HepG2 (cell line): ENCODE measurements at regions not wholly inside any gene's neighbourhood (a gene's known extent, or its start where the extent isn't known, plus 50 kb on each side); places are given as distances from the start of the nearest gene placed in this dataset.

ENCODE experiments used
- ATAC-seq: fragments of 200-7000 bp; cut with Tn5 transposase; 3 replicates; pipeline ENCODE4 v1.9.1; 2020; ENCODE audit warnings: mild to moderate bottlenecking, moderate library complexity
- BruUV-seq: library from RNA; stranded (reverse); fragments of 400-500 nt; replicated peaks from 2 replicates; lab custom pipeline; 2021; lab: Mats Ljungman, UMichigan
- CTCF ChIA-PET: fragments of 300-600 bp; formaldehyde crosslinking; extraction: SDS; loops from one replicate; lab custom pipeline; 2021; ENCODE audit warnings: low total read pairs, inconsistent platforms, low intra/inter-chr PET ratio; lab: Yijun Ruan, JAX
- POLR2A ChIA-PET: fragments of 350-600 bp; sonication (Branson Sonifier 250); formaldehyde crosslinking; loops from one replicate; lab custom pipeline; 2020; ENCODE audit warnings: antibody characterized with exemption, inconsistent platforms; lab: Yijun Ruan, JAX
- DNase-seq: peaks from one replicate; pipeline ENCODE4 v3.0.0-alpha.2; 2015; ENCODE audit warnings: low spot score
- FAIRE-seq: peaks from 3 replicates; lab custom pipeline; 2011; peaks lifted over from hg19 to GRCh38; lab: Jason Lieb, UNC
- H2AFZ ChIP-seq: one replicate; pipeline ENCODE4 v1.6.1; 2011; ENCODE audit warnings: low read length, inconsistent platforms
- H3K27ac ChIP-seq: fragments of 300-600 bp; 3 replicates; pipeline ENCODE4 v1.8.0; 2011; ENCODE audit warnings: mixed run types, mild to moderate bottlenecking, mixed read lengths, low read length, inconsistent platforms; ENCODE audit not compliant: insufficient read depth; ENCODE audit errors: extremely low read length
- H3K27me3 ChIP-seq, 2 experiments: fragments of 200-600 bp in 1 of 2; 2 replicates in 1 of 2; 3 replicates in 1 of 2; pipeline versions ENCODE4 v1.6.0 to v1.8.0; 2011; ENCODE audit warnings: low read length in 2 of 2, mild to moderate bottlenecking in 2 of 2, moderate library complexity in 2 of 2, inconsistent platforms in 1 of 2; ENCODE audit not compliant: insufficient read depth in 2 of 2, control insufficient read depth in 1 of 2
- H3K36me3 ChIP-seq, 2 experiments: fragments of 200-600 bp in 1 of 2; replicated peaks in 1 of 2; 2 replicates in 1 of 2; 3 replicates in 1 of 2; pipeline versions ENCODE4 v1.5.1 to v1.8.0; 2011; ENCODE audit warnings: low read length in 2 of 2, inconsistent platforms in 1 of 2; ENCODE audit not compliant: insufficient read depth in 2 of 2, control insufficient read depth in 1 of 2
- H3K4me1 ChIP-seq: 2 replicates; pipeline ENCODE4 v1.5.1; 2012; ENCODE audit warnings: low read length, inconsistent platforms; ENCODE audit not compliant: insufficient read depth
- H3K4me2 ChIP-seq: 2 replicates; pipeline ENCODE4 v1.6.0; 2011; ENCODE audit warnings: low read depth, low read length, inconsistent platforms
- H3K4me3 ChIP-seq, 3 experiments: fragments of 200-600 bp in 1 of 3; sonication (generic), shearing (Covaris generic) in 1 of 3; replicated peaks in 1 of 3; 2 replicates each; pipeline ENCODE4 v1.5.1; 2011 to 2016; ENCODE audit warnings: low read length in 3 of 3, inconsistent platforms in 2 of 3, low read depth in 2 of 3, mild to moderate bottlenecking in 2 of 3, control low read depth in 1 of 3, mixed read lengths in 1 of 3; ENCODE audit not compliant: insufficient read depth in 1 of 3
- H3K79me2 ChIP-seq: one replicate; pipeline ENCODE4 v1.6.1; 2011; ENCODE audit warnings: low read length, inconsistent platforms; ENCODE audit not compliant: insufficient read depth
- H3K9ac ChIP-seq: 2 replicates; pipeline ENCODE4 v1.6.0; 2011; ENCODE audit warnings: mild to moderate bottlenecking, low read depth, low read length, inconsistent platforms; ENCODE audit not compliant: insufficient read depth
- H3K9me3 ChIP-seq: 2 replicates; pipeline ENCODE4 v1.5.1; 2012; ENCODE audit warnings: mild to moderate bottlenecking, low read length
- H4K20me1 ChIP-seq: 2 replicates; pipeline ENCODE4 v1.6.0; 2011; ENCODE audit warnings: inconsistent platforms, mild to moderate bottlenecking, low read length, moderate library complexity; ENCODE audit not compliant: insufficient read depth
- AGO1 ChIP-seq: fragments of 200-400 bp; formaldehyde crosslinking; IDR thresholded peaks from 2 replicates; pipeline ENCODE4 v1.6.1; 2017; ENCODE audit warnings: mild to moderate bottlenecking, low read depth, low read length, moderate library complexity; ENCODE audit not compliant: poor library complexity, severe bottlenecking
- ATAD3A ChIP-seq: sonication (generic); formaldehyde crosslinking; IDR thresholded peaks from 2 replicates; pipeline ENCODE4 v1.4.0; 2020; ENCODE audit warnings: missing genetic modification reagents
- CBX5 ChIP-seq: sonication (generic); formaldehyde crosslinking; IDR thresholded peaks from 2 replicates; pipeline ENCODE4 v1.4.0; 2020; ENCODE audit warnings: missing genetic modification reagents, borderline replicate concordance
- CTCF ChIP-seq: sonication (generic); formaldehyde crosslinking; IDR thresholded peaks from 2 replicates; pipeline ENCODE4 v1.5.0; 2020; ENCODE audit warnings: mild to moderate bottlenecking, missing genetic modification reagents, moderate library complexity
- MEF2D ChIP-seq: sonication (generic); formaldehyde crosslinking; IDR thresholded peaks from 2 replicates; pipeline ENCODE4 v1.5.1; 2020; ENCODE audit warnings: mild to moderate bottlenecking, missing genetic modification reagents
- MTF2 ChIP-seq: sonication (generic); formaldehyde crosslinking; IDR thresholded peaks from 2 replicates; pipeline ENCODE4 v1.5.0; 2020; ENCODE audit warnings: missing genetic modification reagents, borderline replicate concordance
- RERE ChIP-seq: IDR thresholded peaks from 2 replicates; pipeline ENCODE4 v1.6.1; 2016; ENCODE audit warnings: low read depth, missing genetic modification reagents, missing compliant biosample characterization
- TARDBP ChIP-seq: sonication (generic); formaldehyde crosslinking; IDR thresholded peaks from 2 replicates; pipeline ENCODE4 v1.8.0; 2022; ENCODE audit warnings: mild to moderate bottlenecking, missing genetic modification reagents
- TFAP4 ChIP-seq: sonication (generic); IDR thresholded peaks from 2 replicates; pipeline ENCODE4 v1.6.1; 2016; ENCODE audit warnings: low read depth, borderline replicate concordance
- ZGPAT ChIP-seq: IDR thresholded peaks from 2 replicates; pipeline ENCODE4 v1.6.1; 2016; ENCODE audit warnings: mild to moderate bottlenecking
- ZNF768 ChIP-seq: sonication (generic); formaldehyde crosslinking; IDR thresholded peaks from 2 replicates; pipeline ENCODE4 v1.4.0; 2020; ENCODE audit warnings: missing genetic modification reagents
- ZNF773 ChIP-seq: sonication (generic); formaldehyde crosslinking; IDR thresholded peaks from 2 replicates; pipeline ENCODE4 v1.4.0; 2020; ENCODE audit warnings: missing genetic modification reagents, borderline replicate concordance
- ZNF776 ChIP-seq: sonication (generic); formaldehyde crosslinking; IDR thresholded peaks from 2 replicates; pipeline ENCODE4 v1.4.0; 2020; ENCODE audit warnings: mild to moderate bottlenecking, missing genetic modification reagents
- ZSCAN30 ChIP-seq: sonication (generic); formaldehyde crosslinking; IDR thresholded peaks from 2 replicates; pipeline ENCODE4 v1.5.0; 2020; ENCODE audit warnings: mild to moderate bottlenecking, missing genetic modification reagents
- WGBS: methylation state at CpG from one replicate; pipeline ENCODE4 v1.1.6; 2017; ENCODE audit warnings: low lambda C conversion rate; 5-methylcytosine and 5-hydroxymethylcytosine counted together
- in situ Hi-C: cut with HindIII; loops from 2 replicates; pipeline ENCODE4 v1.10.0; 2017; ENCODE audit warnings: low pct_unique_long_range_greater_than_20kb; ENCODE audit not compliant: extremely low pct_ligation_motif_present
- intact Hi-C: fragments of 100-400 bp; cut with micrococcal nuclease; formaldehyde crosslinking; loops from one replicate; pipeline ENCODE4 v1.10.0; 2022; ENCODE audit not compliant: unreplicated experiment

- Histone ChIP-seq H3K27me3 (no peaks in the 10 kb centered on the region), H3K79me2 (no peaks in the 10 kb centered on the region), H3K36me3 (no peaks in the 10 kb centered on the region), H3K4me3 (no peak overlapping the region), H3K9ac (no peak overlapping the region), H3K27ac (no peak overlapping the region), H2AFZ (no peak overlapping the region), H3K4me1 (no peaks in the 10 kb centered on the region), H4K20me1 (no peaks in the 10 kb centered on the region), H3K4me2 (no peak overlapping the region), H3K9me3 (no peaks in the 10 kb centered on the region)
- WGBS = 35% methylated on average over 3 of the region's 3 CpGs
- ATAC-seq = no peak
- no peak for FAIRE-seq
- ChIA-PET CTCF (no interaction called here), POLR2A (no interaction called here)
- DNase-seq = no peak
- intact Hi-C loops (no loop called here), in situ Hi-C loops (no loop called here)
- TF ChIP-seq AGO1 (no peak), ATAD3A (CRISPR knock-in tag) (no peak), TFAP4 (no peak), ZNF773 (CRISPR knock-in tag) (no peak), MEF2D (no peak), CBX5 (CRISPR knock-in tag) (no peak), ZNF776 (no peak), MTF2 (CRISPR knock-in tag) (no peak), TARDBP (no peak), CTCF (CRISPR knock-in tag) (no peak), RERE (CRISPR knock-in tag) (no peak), ZNF768 (CRISPR knock-in tag) (no peak), ZGPAT (CRISPR knock-in tag) (no peak), ZSCAN30 (CRISPR knock-in tag) (no peak)
- no TSS peak for BruUV-seq
These were observed 259.6 kb upstream of the PDZRN3 start for GRCh38 chr3:73884361-73884760.
